Natural killer cell treated with Interleukin-12 subunit alpha and Interleukin-12 subunit beta and Interleukin-15 and Interleukin-18, amount 100 ng/mL, for 72 hours (primary cell): ENCODE measurements at regions not wholly inside any gene's neighbourhood (a gene's known extent, or its start where the extent isn't known, plus 50 kb on each side); places are given as distances from the start of the nearest gene placed in this dataset.

ENCODE experiments used
- ATAC-seq, 2 donors: fragments of 150-1000 bp; cut with Tn5 transposase in 1 of 2; sonication (Bioruptor Pico), chemical (Tn5 transposase) in 1 of 2; 2 replicates each; pipeline ENCODE4 v1.10.0; 2021
- DNase-seq: peaks from one replicate; pipeline ENCODE4 v3.0.0; 2022; ENCODE audit warnings: low spot score
- H3K27ac Mint-ChIP-seq, 2 donors: 1 replicate in 1 of 2; 2 replicates in 1 of 2; pipeline ENCODE4 v1.8.0; 2022; ENCODE audit warnings: mixed read lengths in 2 of 2, mild to moderate bottlenecking in 1 of 2, moderate library complexity in 1 of 2
- H3K27me3 Mint-ChIP-seq, 2 donors: 1 replicate in 1 of 2; 2 replicates in 1 of 2; pipeline ENCODE4 v1.8.0; 2022; ENCODE audit warnings: mixed read lengths in 2 of 2
- H3K36me3 Mint-ChIP-seq: one replicate; pipeline ENCODE4 v1.8.0; 2022; ENCODE audit warnings: mixed read lengths
- H3K4me1 Mint-ChIP-seq, 2 donors: 1 replicate in 1 of 2; 2 replicates in 1 of 2; pipeline ENCODE4 v1.8.0; 2022; ENCODE audit warnings: low read depth in 2 of 2, mixed read lengths in 2 of 2, mild to moderate bottlenecking in 1 of 2
- H3K4me3 Mint-ChIP-seq: one replicate; pipeline ENCODE4 v1.8.0; 2022; ENCODE audit warnings: mixed read lengths
- H3K9me3 Mint-ChIP-seq: 2 replicates; pipeline ENCODE4 v1.8.0; 2022; ENCODE audit warnings: mixed read lengths

DNA sequence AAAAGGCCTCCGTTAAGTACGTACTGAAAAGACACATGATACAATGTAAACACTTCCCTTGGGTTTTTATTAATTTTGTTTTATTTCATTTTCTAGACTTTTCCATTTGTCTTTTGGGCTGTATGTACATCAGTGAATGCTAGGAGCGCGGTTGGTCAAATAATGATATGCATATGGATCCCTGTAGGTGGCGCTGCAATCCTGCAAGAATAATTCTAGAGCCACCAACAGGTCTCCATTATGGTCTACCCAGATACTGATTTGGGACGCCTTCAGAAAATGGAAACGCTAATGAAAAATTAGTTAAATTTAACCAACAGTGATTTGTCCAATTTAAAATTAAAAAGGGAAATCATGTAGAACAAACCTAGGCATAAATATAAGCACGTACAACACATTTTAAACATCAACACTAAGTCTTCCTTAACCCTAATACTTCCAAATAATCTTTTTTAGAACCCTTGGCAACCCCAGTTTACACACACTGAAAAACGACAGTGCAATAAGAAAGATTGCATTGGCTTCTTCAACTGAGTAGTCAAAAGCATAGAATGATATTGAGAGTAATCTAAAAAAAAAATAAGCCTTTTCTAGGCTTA lies 433.5 kb downstream of the RFPL4B start:
- ATAC-seq: no peak
- Mint-ChIP-seq H3K27ac (no peak overlapping the region), H3K27me3 (no peaks in the 10 kb centered on the region), H3K36me3 (no peaks in the 10 kb centered on the region), H3K9me3 (no peaks in the 10 kb centered on the region), H3K4me1 (no peaks in the 10 kb centered on the region), H3K4me3 (no peak overlapping the region)
- no peak for DNase-seq

DNA sequence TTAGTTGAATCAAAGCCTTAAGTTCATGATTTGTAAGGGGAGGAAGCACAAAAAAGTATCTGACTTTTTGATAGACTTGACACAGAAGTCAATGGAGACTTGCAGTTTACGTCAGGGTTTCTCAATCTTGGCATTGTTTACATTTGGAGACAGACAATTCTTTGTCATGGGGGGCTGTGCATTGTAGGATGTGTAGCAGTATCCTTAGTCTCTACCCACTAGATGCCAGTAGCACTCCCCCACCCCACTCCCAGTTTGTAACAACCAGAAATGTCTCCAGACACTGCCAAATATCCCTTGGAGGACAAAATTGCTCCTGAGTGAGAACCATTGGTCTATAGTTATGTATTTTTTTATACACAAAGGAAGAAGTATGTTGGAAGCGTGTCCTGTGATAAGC lies 434.1 kb downstream of the RFPL4B start:
- H3K27ac Mint-ChIP-seq: no peak overlapping the region
- H3K36me3 Mint-ChIP-seq: no peaks in the 10 kb centered on the region
- no peak for DNase-seq
- ATAC-seq: no peak
- no peak overlapping the region for H3K4me3 Mint-ChIP-seq
- H3K4me1 Mint-ChIP-seq: no peaks in the 10 kb centered on the region
- no peaks in the 10 kb centered on the region for H3K27me3 Mint-ChIP-seq
- H3K9me3 Mint-ChIP-seq: no peaks in the 10 kb centered on the region

DNA sequence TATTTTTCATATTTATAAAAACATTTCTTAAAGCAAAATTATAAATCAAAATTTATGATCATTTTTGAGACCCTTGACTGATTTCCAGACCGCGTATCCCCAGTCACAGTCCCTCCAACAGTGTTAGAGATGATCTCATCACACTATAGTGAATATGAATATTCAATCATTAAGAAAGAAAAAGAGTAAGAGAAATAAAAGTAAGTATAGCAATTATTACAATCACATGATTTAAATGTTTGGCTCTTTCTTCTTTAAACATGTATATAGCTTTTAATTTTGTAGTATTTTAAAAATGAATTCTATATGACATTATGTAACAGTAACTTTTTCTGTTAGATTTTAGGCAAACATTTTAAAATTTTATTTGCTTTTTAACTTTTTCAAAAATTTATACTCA lies 438.3 kb downstream of the RFPL4B start:
- Mint-ChIP-seq H3K27me3 (no peaks in the 10 kb centered on the region), H3K4me3 (no peak overlapping the region), H3K36me3 (no peaks in the 10 kb centered on the region), H3K27ac (no peak overlapping the region), H3K4me1 (no peaks in the 10 kb centered on the region), H3K9me3 (no peaks in the 10 kb centered on the region)
- no peak for ATAC-seq
- no peak for DNase-seq

DNA sequence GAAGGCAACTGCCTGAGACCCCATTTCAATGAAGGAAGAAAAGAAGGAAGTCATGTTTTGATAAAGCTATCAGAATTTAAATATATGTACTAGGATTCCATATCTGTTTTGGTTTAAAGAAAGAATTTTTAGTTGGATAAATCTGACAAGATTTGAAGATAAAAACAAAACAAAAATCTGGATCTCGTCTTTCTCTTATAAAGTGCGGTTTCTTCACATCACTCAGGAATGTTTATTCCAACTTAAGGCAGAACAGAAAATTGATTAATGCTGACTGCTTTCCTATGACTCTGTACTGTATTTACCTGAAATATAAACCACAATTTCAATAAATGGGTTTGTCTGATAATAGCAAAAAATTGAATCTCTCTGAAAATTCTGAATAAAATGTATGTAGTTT lies 439.7 kb downstream of the RFPL4B start:
- no peak overlapping the region for H3K4me3 Mint-ChIP-seq
- H3K4me1 Mint-ChIP-seq: no peaks in the 10 kb centered on the region
- ATAC-seq (no peak), DNase-seq (no peak)
- no peaks in the 10 kb centered on the region for H3K36me3 Mint-ChIP-seq
- H3K27ac Mint-ChIP-seq: no peak overlapping the region
- no peaks in the 10 kb centered on the region for H3K27me3 Mint-ChIP-seq
- H3K9me3 Mint-ChIP-seq: no peaks in the 10 kb centered on the region

DNA sequence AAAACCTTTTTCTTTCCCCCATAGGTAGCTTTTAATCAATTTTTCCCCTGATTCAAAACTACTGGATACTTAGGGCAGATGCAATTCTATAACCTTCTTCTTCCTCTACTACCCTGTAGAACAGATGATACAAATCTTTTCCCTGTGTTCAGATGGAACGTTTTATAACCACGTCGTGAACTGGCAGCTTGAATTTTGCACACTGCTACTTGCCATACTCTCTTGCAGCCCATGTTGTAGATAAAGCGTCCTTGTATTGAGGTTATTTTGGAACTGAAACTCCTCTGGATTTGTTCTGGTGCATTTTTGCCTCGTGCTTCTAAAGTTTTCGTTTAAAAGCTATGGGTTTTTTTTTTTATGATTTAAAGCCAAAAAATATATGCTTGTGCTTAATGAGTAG lies 440.2 kb downstream of the RFPL4B start:
- H3K9me3 Mint-ChIP-seq: no peaks in the 10 kb centered on the region
- no peaks in the 10 kb centered on the region for H3K36me3 Mint-ChIP-seq
- no peak for DNase-seq
- ATAC-seq: no peak
- no peak overlapping the region for H3K27ac Mint-ChIP-seq
- no peak overlapping the region for H3K4me3 Mint-ChIP-seq
- H3K27me3 Mint-ChIP-seq: no peaks in the 10 kb centered on the region
- H3K4me1 Mint-ChIP-seq: no peaks in the 10 kb centered on the region

DNA sequence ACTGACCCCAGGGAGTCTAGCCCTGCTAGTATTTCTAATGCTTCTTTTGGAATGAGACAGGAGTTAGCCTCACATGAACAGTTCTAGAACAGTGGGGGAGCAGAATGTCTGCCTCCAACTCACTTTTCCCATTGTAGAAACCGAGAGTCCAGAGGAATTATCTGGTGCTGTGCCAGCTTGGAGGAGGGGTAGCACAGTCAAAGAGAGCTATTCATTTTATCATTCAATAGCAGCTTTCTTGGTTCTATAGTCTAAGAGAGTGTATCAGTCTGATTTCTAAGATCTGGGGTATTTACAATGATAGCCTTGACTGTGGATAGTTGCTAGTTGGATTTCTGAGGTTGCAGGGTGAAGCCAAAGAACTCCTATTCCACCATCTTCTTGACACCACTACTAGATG lies 448.2 kb downstream of the RFPL4B start:
- Mint-ChIP-seq H3K36me3 (peaks cover 6% of the 10 kb centered on the region), H3K27ac (no peak overlapping the region), H3K4me3 (no peak overlapping the region), H3K9me3 (peaks cover 16% of the 10 kb centered on the region), H3K27me3 (no peaks in the 10 kb centered on the region), H3K4me1 (no peaks in the 10 kb centered on the region)
- DNase-seq (no peak), ATAC-seq (no peak)

DNA sequence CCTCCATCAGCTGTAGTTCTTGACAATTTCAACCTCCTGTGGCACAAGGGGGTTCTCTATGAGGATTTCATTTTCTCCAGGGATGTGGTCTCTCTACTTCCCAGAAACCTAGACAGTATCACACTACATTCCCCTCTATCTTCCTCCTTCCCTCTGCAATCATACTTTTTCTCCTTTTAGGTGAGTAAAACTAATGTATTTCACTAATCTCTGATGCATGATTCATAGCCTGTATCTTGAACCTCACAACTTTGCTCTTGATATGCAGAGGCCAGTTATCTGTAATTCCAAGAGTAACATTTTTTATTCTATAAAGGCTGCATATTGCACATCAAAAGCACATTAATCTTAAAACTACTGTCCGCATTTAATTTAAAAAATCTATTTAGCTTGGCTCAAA lies 449.6 kb downstream of the RFPL4B start:
- ATAC-seq (no peak), DNase-seq (no peak)
- no peaks in the 10 kb centered on the region for H3K4me1 Mint-ChIP-seq
- no peak overlapping the region for H3K27ac Mint-ChIP-seq
- no peak overlapping the region for H3K4me3 Mint-ChIP-seq
- peaks cover 16% of the 10 kb centered on the region for H3K9me3 Mint-ChIP-seq
- H3K36me3 Mint-ChIP-seq: peaks cover 6% of the 10 kb centered on the region
- no peaks in the 10 kb centered on the region for H3K27me3 Mint-ChIP-seq

DNA sequence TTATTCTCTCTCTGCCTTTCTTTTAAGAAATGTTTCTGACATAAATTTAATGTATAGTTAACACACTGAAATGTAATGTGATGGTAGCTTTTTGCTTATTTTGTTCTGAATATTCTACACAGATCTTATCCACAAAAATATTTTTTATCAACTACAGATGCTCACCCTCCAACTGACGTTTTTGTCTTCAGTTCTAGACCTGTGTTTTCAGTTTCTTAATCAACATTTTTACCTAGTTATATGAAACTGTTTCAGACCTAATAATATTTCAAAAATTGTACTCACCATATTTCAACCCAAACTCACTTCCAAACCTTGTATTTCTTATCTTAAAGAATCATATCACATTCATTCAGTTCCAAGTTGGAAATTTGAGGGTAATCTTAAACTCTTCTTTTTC lies 452.8 kb downstream of the RFPL4B start:
- Mint-ChIP-seq H3K4me1 (no peaks in the 10 kb centered on the region), H3K27ac (no peak overlapping the region), H3K36me3 (no peaks in the 10 kb centered on the region), H3K4me3 (no peak overlapping the region), H3K9me3 (peaks cover 11% of the 10 kb centered on the region), H3K27me3 (no peaks in the 10 kb centered on the region)
- no peak for DNase-seq
- no peak for ATAC-seq

DNA sequence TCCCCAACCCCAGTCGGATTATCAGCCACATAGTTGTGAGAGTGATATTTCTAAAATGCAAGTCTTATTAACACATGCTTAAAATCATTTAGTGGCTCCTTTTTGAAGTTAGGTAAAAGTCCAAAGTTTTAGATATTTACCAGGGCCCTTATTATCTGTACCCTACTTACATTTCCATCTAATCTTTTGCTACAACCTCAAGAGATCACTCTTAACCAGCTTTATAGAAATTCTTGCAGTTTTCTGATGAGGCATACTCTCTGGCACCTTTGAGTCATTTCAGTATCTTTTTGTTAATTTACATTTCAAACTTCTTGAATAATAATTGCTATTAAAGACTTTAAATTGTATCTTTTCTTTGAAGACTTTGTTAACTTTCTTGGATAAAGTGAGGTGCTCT lies 453.3 kb downstream of the RFPL4B start:
- H3K27ac Mint-ChIP-seq: no peak overlapping the region
- no peak overlapping the region for H3K4me3 Mint-ChIP-seq
- peaks cover 14% of the 10 kb centered on the region for H3K9me3 Mint-ChIP-seq
- no peaks in the 10 kb centered on the region for H3K27me3 Mint-ChIP-seq
- H3K36me3 Mint-ChIP-seq: no peaks in the 10 kb centered on the region
- H3K4me1 Mint-ChIP-seq: no peaks in the 10 kb centered on the region
- no peak for DNase-seq
- ATAC-seq: no peak

DNA sequence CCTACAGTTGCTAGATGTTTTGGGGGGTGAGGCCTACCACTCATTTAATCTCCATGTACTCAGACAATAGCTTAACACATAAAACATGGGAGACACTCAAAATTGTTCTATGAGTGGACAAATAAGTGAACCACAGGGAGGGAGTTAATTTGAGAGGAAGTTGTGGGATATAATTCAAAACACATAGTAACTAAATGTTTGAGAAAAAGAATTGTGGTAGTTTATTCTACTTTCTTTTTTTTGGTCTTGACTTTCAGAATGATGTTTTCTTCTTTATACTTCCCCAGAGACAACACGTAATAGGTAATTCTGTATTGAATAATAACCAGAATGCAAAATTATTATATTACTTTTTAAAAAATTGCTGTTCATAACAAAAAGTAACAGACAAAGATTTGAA lies 453.8 kb downstream of the RFPL4B start:
- Mint-ChIP-seq H3K4me3 (no peak overlapping the region), H3K36me3 (no peaks in the 10 kb centered on the region), H3K4me1 (no peaks in the 10 kb centered on the region), H3K27me3 (no peaks in the 10 kb centered on the region), H3K9me3 (peaks cover 14% of the 10 kb centered on the region), H3K27ac (no peak overlapping the region)
- ATAC-seq (no peak), DNase-seq (no peak)

DNA sequence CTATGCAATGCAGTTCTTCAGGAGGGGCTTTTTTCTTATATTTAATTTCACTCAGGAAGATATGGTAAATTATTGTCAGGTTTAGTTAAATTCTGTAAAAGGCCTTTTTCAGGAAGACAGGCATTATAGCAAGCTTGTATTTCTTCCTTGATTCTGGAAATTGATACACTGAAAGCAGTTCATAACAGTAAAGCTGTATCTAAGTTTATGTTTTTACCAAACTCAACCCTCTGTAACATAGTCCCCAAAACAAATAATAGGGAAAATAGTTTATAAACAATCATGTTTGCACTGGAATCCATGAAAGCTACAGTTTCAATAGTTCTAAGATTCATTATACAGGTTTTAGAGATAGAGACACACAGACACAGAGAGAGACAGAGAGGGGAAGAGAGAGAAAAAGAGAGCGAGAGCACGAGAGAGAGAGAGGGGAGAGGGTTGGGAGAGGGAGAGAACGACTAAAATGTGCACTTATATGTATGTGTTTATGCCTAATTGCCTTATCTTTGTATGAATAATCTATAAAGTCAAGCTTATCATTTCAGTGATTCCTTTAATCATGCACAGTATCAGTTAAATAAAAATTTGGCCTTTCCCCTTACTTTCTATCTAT lies 454.4 kb downstream of the RFPL4B start:
- no peaks in the 10 kb centered on the region for H3K36me3 Mint-ChIP-seq
- H3K4me1 Mint-ChIP-seq: no peaks in the 10 kb centered on the region
- H3K27ac Mint-ChIP-seq: no peak overlapping the region
- peaks cover 14% of the 10 kb centered on the region for H3K9me3 Mint-ChIP-seq
- ATAC-seq: no peak
- DNase-seq: no peak
- no peak overlapping the region for H3K4me3 Mint-ChIP-seq
- H3K27me3 Mint-ChIP-seq: no peaks in the 10 kb centered on the region

DNA sequence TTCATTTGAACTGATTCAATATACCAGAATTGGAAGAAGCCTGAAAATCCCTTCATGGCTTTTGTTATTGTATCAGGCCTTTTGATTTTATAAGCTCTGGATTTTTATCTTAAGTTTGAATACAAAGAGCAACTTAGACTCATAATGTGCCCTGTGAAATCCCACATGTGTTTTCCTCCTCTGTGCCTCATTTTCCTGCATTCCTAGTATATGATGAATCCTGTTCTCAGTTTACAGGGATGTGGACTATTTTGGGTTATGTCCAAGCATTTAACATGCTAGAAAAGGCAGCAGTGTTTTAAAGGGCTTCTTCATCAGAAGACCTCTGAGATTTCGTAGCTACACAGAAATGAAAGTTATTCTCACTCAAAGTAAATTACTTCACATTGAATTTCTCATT lies 455.0 kb downstream of the RFPL4B start:
- H3K4me1 Mint-ChIP-seq: no peaks in the 10 kb centered on the region
- no peaks in the 10 kb centered on the region for H3K36me3 Mint-ChIP-seq
- ATAC-seq (no peak), DNase-seq (no peak)
- no peak overlapping the region for H3K27ac Mint-ChIP-seq
- H3K9me3 Mint-ChIP-seq: peaks cover 14% of the 10 kb centered on the region
- H3K27me3 Mint-ChIP-seq: no peaks in the 10 kb centered on the region
- H3K4me3 Mint-ChIP-seq: no peak overlapping the region

DNA sequence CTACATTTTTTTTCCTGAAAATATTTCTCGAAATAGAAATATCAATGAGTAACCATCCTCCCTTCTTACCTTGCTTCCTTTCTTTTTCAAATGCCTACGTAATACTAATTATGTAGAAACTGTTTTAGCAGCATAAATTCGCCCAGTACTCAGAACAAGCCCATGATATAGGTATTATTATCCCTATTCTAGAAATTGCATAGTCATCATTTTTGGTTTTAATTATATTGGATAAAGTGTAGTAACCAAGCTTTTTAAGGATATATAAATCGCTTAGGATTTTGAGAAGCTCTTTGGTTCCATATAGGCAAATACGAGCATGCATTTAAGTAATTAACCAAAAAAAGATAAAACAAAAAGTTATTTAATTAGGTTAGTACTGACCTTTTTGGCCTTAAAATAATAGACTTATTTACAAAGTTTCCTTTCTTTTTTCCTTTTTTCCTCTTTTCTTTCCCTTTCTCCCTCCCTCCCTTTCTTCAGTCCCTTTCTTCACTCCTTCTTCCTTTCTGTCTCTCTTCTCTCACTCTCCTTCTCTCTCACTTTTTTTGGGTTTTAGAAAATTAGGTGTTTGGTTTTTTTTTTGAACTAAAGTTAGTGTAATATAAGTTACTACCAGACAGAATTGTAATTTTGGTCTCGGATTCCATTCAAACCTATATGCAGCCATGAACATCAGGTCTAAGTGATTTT lies 457.7 kb downstream of the RFPL4B start:
- no peak for DNase-seq
- Mint-ChIP-seq H3K27ac (no peak overlapping the region), H3K4me3 (no peak overlapping the region)

DNA sequence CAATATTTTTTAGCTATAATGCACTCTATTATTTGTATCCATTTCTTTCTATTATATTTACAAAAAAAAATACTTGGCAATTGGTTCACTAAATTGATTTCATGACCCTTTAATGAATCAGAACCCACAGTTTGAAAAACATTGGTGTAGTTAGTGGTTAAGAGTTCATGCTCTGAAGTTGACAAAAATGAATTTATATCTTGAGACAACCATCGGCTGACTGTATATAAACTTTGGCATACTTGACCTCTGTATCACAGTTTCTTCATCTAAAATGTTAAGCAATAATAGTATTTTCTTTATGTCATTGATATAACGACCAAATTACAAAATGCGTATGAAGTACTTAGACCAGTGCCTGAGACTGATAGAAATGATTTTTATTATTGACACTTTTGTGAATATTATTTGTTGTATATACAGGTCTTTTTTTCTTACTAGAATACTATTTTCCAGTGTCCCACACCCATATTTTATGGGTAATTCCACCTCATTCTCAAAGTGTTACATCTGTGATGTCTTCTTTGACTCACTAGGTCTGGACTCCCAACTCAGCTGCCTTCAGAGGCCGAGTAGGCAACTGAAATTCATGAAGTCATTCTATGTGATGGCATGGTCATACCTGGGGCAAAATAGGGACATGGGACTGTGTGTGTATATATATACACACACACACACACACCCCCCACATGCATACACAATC lies 459.2 kb downstream of the RFPL4B start:
- H3K4me3 Mint-ChIP-seq: no peak overlapping the region
- no peaks in the 10 kb centered on the region for H3K27me3 Mint-ChIP-seq
- no peaks in the 10 kb centered on the region for H3K4me1 Mint-ChIP-seq
- no peak for ATAC-seq
- peaks cover 9% of the 10 kb centered on the region for H3K9me3 Mint-ChIP-seq
- no peak overlapping the region for H3K27ac Mint-ChIP-seq
- H3K36me3 Mint-ChIP-seq: no peaks in the 10 kb centered on the region
- no peak for DNase-seq

More for the DNA sequence above, 457.7 kb downstream of the RFPL4B start:
- no peak for ATAC-seq
- Mint-ChIP-seq H3K27me3 (no peaks in the 10 kb centered on the region), H3K4me1 (no peaks in the 10 kb centered on the region), H3K36me3 (no peaks in the 10 kb centered on the region), H3K9me3 (peaks cover 12% of the 10 kb centered on the region)
